Upper lobe of left lung (tissue), 4 donors: ENCODE measurements at regions not wholly inside any gene's neighbourhood (a gene's known extent, or its start where the extent isn't known, plus 50 kb on each side); places are given as distances from the start of the nearest gene placed in this dataset.

Source experiments
- CTCF ChIP-seq, 6 experiments: fragments of 450-650 bp in 4 of 6; fragments of 200-600 bp in 2 of 6; sonication (generic) in 2 of 6; IDR thresholded peaks; one replicate each; pipeline ENCODE4 v1.5.1; 2016 to 2019; ENCODE audit warnings: antibody characterized with exemption in 6 of 6
- EP300 ChIP-seq, 4 donors: sonication (generic); formaldehyde crosslinking; IDR thresholded peaks; one replicate each; pipeline ENCODE4 v1.5.1; 2017; ENCODE audit warnings: antibody characterized with exemption in 4 of 4, control low read depth in 2 of 4
- POLR2A ChIP-seq, 4 donors: fragments of 450-650 bp; IDR thresholded peaks; one replicate each; pipeline ENCODE4 v1.5.1; 2016 to 2017; ENCODE audit warnings: antibody characterized with exemption in 4 of 4, mild to moderate bottlenecking in 2 of 4
- POLR2AphosphoS5 ChIP-seq, 2 donors: sonication (generic); formaldehyde crosslinking; IDR thresholded peaks; one replicate each; pipeline ENCODE4 v1.5.1; 2017; ENCODE audit warnings: antibody characterized with exemption in 2 of 2

- no peak for TF ChIP-seq CTCF (IDR thresholded peaks at IDR 0.05)
- no peak for TF ChIP-seq POLR2A (IDR thresholded peaks at IDR 0.05)
- TF ChIP-seq POLR2AphosphoS5 (IDR thresholded peaks at IDR 0.05): no peak
- no peak for TF ChIP-seq EP300 (IDR thresholded peaks at IDR 0.05)
Measured at GRCh38 chr6:115004204-115004603, 661.4 kb upstream of the HS3ST5 start.
